ENCODE measurements at regions not wholly inside any gene's neighbourhood (a gene's known extent, or its start where the extent isn't known, plus 50 kb on each side); places are given as distances from the start of the nearest gene placed in this dataset.

GRCh38 chr16:79756571-79756970 lies 156.0 kb upstream of the MAF start:
- no peak for DNase-seq
- in situ Hi-C loops (cut with MboI; ENCODE audit: low pct_unique_long_range_greater_than_20kb, low sequenced_read_pairs), result no loop called here

DNA sequence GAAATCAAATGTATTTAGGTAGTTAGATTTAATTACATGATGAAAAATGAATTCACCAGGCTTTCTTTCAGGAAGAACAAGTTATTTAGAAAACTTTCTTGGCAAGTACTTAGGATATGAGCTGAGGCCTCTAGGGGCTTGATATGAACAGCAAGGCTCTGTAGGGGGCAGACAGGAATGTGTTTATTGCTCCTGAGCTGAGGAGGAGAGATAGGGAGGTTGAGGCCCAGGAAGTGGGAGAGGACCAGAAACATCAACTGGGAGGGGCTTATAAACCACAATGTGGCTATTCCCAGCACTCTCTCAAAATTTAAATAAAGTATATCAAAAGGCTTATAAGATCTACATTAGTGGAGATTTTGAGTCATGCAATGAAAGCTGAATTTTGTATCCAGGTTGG lies 154.0 kb upstream of the MAF start:
- no peak for DNase-seq
- in situ Hi-C loops (cut with MboI; ENCODE audit: low pct_unique_long_range_greater_than_20kb, low sequenced_read_pairs), result no loop called here

- DNase-seq, result no peak
- in situ Hi-C loops (cut with MboI; ENCODE audit: low pct_unique_long_range_greater_than_20kb, low sequenced_read_pairs), result no loop called here
Measured at GRCh38 chr16:79754081-79754480, 153.5 kb upstream of the MAF start.

DNA sequence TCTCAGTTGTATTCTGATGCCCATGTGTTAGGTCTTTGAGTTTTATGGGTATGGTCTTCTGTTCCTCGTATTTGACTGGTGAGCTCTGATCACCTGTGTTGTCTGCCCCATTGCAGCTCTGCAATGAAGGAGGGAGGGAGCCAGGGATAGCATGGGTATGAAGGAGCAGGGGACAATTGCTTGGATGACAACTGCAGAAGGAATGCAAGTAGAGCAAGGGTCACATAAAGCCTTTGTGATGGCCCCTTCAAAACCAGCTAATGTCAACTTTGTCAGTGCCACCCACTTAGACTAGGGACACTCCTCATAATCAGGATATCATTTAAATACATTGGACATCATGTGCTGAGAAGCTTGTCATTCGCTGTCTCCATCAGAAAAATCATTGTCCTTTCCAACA lies 152.7 kb upstream of the MAF start:
- in situ Hi-C loops (cut with MboI; ENCODE audit: low pct_unique_long_range_greater_than_20kb, low sequenced_read_pairs), result no loop called here
- DNase-seq, result no peak

- in situ Hi-C loops (cut with MboI; ENCODE audit: low pct_unique_long_range_greater_than_20kb, low sequenced_read_pairs), result no loop called here
- DNase-seq, result no peak
Measured at GRCh38 chr16:79752396-79752795, 151.9 kb upstream of the MAF start.

GRCh38 chr16:79751471-79752184 lies 151.1 kb upstream of the MAF start:
- DNase-seq, result no peak
- in situ Hi-C loops (cut with MboI; ENCODE audit: low pct_unique_long_range_greater_than_20kb, low sequenced_read_pairs), result no loop called here

DNA sequence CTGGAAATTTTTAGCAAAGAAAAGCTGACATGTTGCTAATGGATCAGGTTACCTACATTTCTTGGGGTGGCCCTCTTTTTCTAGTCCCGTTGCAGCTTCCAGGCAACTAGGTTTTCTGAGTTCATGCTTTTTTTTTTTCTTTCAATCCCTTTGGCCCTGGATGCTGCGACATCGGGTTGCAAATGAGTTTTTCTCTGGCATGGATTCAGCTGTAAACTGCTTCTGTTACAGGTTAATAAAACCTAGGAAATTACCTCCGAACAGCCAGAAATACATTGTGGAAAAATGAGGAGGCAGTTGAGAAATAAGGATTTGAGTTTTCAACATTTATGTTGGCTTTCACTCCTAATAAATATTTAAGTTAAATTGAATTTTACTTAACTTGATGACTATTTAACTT lies 149.8 kb upstream of the MAF start:
- in situ Hi-C loops (cut with MboI; ENCODE audit: low pct_unique_long_range_greater_than_20kb, low sequenced_read_pairs), result no loop called here
- no peak for DNase-seq

DNA sequence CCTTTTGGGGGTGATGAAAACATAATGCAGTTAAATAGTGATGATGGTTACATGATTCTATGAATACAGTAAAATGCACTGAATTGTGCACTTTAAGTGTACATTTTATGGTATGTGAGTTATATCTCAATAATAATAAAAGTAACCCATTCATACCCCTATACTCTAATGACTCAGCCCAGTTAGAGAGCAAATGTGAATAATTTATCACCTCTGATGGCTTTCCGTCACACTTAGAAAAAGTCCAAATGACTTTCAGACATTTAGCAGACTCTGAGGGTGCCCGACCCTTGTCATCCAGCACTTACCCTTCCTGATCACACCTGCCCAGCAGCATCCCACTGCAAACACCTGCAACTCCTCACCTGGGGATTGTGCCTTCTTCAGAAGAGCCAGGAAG lies 148.1 kb upstream of the MAF start:
- DNase-seq, result no peak
- in situ Hi-C loops (cut with MboI; ENCODE audit: low pct_unique_long_range_greater_than_20kb, low sequenced_read_pairs), result no loop called here

DNA sequence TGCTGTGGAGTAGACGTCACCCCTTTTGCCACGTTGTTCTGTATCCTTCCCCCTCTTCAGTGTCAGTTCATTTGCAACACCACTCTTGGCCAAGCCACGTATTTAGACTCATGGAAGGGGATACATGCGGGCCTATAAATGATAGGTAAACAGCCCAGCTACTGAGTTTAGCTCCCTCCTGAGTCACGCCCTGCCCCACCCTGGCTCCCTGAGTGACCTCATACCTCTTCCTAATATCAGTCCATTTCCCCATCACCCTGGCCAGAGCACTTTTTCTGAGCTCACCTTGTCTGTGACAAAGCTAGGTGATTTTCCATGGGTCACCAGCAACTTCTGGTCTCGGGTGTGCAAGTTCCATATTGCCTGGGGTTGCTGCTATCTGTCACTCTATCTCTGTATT lies 147.2 kb upstream of the MAF start:
- DNase-seq, result no peak
- in situ Hi-C loops (cut with MboI; ENCODE audit: low pct_unique_long_range_greater_than_20kb, low sequenced_read_pairs), result no loop called here

GRCh38 chr16:79740252-79740651 lies 139.7 kb upstream of the MAF start:
- in situ Hi-C loops (cut with MboI; ENCODE audit: low pct_unique_long_range_greater_than_20kb, low sequenced_read_pairs), result no loop called here

DNA sequence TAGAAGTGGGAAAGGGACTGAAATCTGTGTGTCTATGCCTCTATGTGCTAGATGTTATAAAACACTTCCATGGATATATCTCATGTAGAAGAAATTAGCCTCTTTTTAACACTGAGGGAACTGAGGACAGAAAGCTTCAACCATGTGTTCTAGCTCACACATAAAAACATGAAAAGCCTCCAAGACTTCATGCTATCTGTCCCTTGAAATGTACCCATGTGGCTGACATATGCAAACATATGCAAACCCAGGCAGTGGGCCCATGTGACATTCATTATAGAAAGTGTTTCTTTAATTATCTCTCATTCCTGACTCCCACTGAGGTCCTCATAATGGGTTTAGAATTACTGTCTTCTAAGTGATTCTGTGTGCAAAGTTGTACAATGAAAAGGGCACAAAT lies 134.7 kb upstream of the MAF start:
- in situ Hi-C loops (cut with MboI; ENCODE audit: low pct_unique_long_range_greater_than_20kb, low sequenced_read_pairs), result no loop called here
- no peak for DNase-seq

More at GRCh38 chr16:79740252-79740651, 139.7 kb upstream of the MAF start:
- no peak for DNase-seq

DNA sequence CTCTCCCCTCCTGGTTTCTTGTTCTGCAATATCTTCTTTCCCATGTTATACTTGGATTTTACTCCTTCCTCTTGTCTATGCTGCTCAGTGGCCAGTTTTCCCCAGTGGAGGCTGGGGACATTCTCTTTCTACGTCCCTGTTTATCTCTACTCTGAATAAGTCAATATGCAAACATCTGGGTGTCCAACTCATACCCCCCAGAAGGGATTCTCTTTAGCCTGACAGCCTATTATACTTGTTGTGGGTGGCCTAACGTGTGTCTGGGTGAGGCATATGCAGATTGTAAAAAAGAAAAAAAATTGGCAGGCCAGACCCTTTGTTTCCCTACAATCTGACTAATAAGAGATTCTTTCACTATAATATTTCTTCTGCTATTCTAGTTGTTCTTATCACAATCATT lies 134.2 kb upstream of the MAF start:
- in situ Hi-C loops (cut with MboI; ENCODE audit: low pct_unique_long_range_greater_than_20kb, low sequenced_read_pairs), result no loop called here
- DNase-seq, result no peak

GRCh38 chr16:79728923-79729240 lies 128.3 kb upstream of the MAF start:
- DNase-seq, result no peak
- in situ Hi-C loops (cut with MboI; ENCODE audit: low pct_unique_long_range_greater_than_20kb, low sequenced_read_pairs), result no loop called here

DNA sequence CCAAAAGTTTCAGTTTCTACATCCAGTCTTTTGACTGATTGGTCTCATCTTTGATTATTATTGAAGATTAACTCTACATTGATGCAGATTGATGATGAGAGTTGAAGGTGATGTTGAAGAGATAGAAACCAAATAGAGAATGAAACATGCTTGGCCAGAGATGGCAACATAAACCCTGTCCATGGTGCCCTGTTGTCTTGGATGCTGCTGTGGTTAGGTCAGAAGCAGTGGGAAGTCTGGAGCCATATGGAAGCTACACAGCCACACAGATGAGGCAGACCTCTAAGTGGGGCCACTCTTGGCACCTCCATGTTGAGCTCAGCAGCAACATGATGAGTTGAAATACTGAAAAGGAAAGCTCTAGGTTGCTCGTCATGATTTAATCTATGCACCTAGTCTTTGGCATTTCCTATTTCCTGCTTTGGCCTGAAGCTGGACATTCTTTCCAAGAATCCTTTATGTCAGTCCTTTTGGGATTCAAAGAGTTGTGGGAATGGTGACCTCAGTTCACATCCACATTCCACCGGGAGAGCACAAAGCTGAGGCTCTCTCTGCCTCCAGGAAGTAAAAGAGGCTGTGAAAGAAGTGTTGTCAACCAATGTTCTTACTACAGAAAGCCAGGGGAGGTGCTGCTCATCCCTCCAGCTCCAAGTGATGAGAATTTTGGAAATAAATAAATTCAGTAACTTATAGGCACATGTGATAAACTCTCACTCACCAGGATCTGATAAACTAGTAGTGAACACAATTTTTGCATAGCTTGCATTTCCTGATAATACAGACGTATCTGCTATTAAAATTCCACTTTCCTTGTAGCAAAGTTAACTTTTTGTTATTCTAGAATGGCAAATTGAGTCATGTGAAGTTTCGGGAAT lies 127.7 kb upstream of the MAF start:
- DNase-seq, result no peak
- in situ Hi-C loops (cut with MboI; ENCODE audit: low pct_unique_long_range_greater_than_20kb, low sequenced_read_pairs), result no loop called here

- no peak for DNase-seq
- in situ Hi-C loops (cut with MboI; ENCODE audit: low pct_unique_long_range_greater_than_20kb, low sequenced_read_pairs), result no loop called here
Measured at GRCh38 chr16:79726902-79727301, 126.4 kb upstream of the MAF start.

DNA sequence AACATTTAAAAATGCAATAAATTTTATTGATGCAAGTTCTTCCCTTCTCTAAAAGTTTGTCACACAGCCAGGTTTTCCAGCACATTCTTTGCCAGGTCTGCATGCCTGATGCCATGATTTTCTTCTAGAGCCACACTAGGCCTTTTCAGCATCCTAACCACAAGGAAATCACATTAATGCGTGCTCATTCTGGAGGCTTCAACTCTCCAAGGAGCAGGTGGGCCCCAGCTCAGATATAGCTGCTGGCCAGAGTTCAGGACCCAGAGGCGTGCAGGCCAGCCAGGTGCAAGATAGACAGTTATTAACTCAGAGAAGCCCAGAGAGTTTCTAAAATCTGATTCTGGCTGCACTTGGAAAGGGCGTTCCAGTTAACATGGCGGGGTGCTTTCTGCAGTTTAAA lies 124.5 kb upstream of the MAF start:
- in situ Hi-C loops (cut with MboI; ENCODE audit: low pct_unique_long_range_greater_than_20kb, low sequenced_read_pairs), result no loop called here
- no peak for DNase-seq

- in situ Hi-C loops (cut with MboI; ENCODE audit: low pct_unique_long_range_greater_than_20kb, low sequenced_read_pairs), result no loop called here
- DNase-seq, result no peak
Measured at GRCh38 chr16:79723583-79724168, 123.1 kb upstream of the MAF start.

DNA sequence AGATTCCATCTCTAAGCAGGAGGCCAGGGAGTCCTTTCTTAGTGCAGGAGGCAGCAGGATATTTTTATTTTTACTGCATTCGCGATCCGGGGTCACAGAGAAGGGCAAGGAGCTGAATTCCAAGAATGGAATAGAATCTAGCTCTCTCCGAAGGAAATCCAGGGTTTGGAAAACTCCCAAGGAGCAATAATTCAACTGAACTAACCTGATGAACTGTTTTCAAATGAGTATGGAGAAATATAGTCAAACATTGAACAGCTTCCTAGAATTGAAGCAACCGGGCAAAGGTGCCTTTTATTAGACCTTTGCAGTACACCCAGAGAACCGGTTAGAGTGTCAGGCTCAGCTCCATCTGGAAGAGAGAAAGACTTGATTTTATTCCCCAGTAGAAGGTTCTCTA lies 120.7 kb upstream of the MAF start:
- DNase-seq, result no peak
- in situ Hi-C loops (cut with MboI; ENCODE audit: low pct_unique_long_range_greater_than_20kb, low sequenced_read_pairs), result no loop called here

GRCh38 chr16:79717333-79718137 lies 117.0 kb upstream of the MAF start:
- no peak for DNase-seq
- in situ Hi-C loops (cut with MboI; ENCODE audit: low pct_unique_long_range_greater_than_20kb, low sequenced_read_pairs), result no loop called here
